Gastrocnemius medialis (tissue), 4 donors: ENCODE measurements at regions not wholly inside any gene's neighbourhood (a gene's known extent, or its start where the extent isn't known, plus 50 kb on each side); places are given as distances from the start of the nearest gene placed in this dataset.

Source experiments
- CTCF ChIP-seq, 5 experiments: fragments of 450-650 bp in 3 of 5; fragments of 200-600 bp in 2 of 5; sonication (generic) in 2 of 5; IDR thresholded peaks in 4 of 5; conservative IDR thresholded peaks in 1 of 5; 1 replicate in 4 of 5; 2 replicates in 1 of 5; pipeline ENCODE4 v1.5.1; 2016 to 2019; ENCODE audit warnings: antibody characterized with exemption in 5 of 5, mild to moderate bottlenecking in 3 of 5, moderate library complexity in 3 of 5
- POLR2A ChIP-seq, 2 donors: fragments of 450-650 bp; IDR thresholded peaks; one replicate each; pipeline ENCODE4 v1.6.1; 2017; ENCODE audit warnings: antibody characterized with exemption in 2 of 2, mild to moderate bottlenecking in 2 of 2, moderate library complexity in 2 of 2

DNA sequence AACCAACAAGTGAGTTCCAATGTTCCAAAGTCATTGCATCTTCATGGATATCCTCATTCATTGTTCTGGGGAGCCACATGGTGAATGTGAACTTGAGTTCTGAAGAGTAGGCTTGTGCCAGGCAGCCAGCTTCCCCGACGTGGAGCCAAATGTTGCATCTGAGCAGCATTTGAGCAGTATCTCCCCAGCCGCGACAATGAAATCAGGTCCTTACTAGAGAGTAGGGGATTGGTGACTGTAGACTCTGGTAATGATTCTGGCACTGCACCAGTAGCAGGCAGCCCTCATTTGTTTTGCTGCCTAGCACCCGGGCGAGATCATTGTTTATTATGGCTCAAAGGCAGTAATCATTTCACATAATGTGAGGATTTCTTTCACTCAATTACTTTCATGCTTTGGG lies 451.4 kb upstream of the C9orf72 start:
- no peak for TF ChIP-seq CTCF (IDR thresholded peaks at IDR 0.05 in 4 of 5, conservative IDR thresholded peaks at IDR 0.05 in 1 of 5)
- no peak for TF ChIP-seq POLR2A (IDR thresholded peaks at IDR 0.05)
